ENCODE measurements at regions not wholly inside any gene's neighbourhood (a gene's known extent, or its start where the extent isn't known, plus 50 kb on each side); places are given as distances from the start of the nearest gene placed in this dataset.

- Histone ChIP-seq H3K4me3 (ENCODE audit: low read depth in 2 of 2, low read length in 2 of 2) (no peak overlapping the region), H3K27me3 (ENCODE audit: control insufficient read depth, insufficient read depth, low read length) (no peaks in the 10 kb centered on the region), H3K4me1 (ENCODE audit: control insufficient read depth, insufficient read depth, low read length) (no peaks in the 10 kb centered on the region), H3K27ac (ENCODE audit: low read length) (no peak overlapping the region), H3K36me3 (ENCODE audit: control insufficient read depth, insufficient read depth, low read length) (no peaks in the 10 kb centered on the region), H3K9me3 (ENCODE audit: control insufficient read depth, insufficient read depth, low read depth, low read length) (no peaks in the 10 kb centered on the region)
- ChIA-PET CTCF (no interaction called here), POLR2A (no interaction called here)
- ATAC-seq (no peak), DNase-seq (ENCODE audit: low read depth, low spot score) (no peak)
- no peak for TF ChIP-seq CTCF (IDR thresholded peaks at IDR 0.05)
- TF ChIP-seq REST (IDR thresholded peaks at IDR 0.05; ENCODE audit: insufficient read depth in 1 of 2, low read depth in 2 of 2, low read length in 1 of 2): no peak
- TF ChIP-seq SIN3A (IDR thresholded peaks at IDR 0.05; ENCODE audit: borderline replicate concordance, insufficient read depth, low read depth, low read length): no peak
- TF ChIP-seq TCF7L2 (IDR thresholded peaks at IDR 0.05; ENCODE audit: low read depth, low read length): no peak
- intact Hi-C loops (cut with micrococcal nuclease; ENCODE audit: unreplicated experiment) (no loop called here), in situ Hi-C loops (cut with HindIII; ENCODE audit: low pct_unique_long_range_greater_than_20kb, low sequenced_read_pairs) (no loop called here)
- no TSS peak for BruUV-seq (replicated peaks)
These were observed 387.6 kb downstream of the CDC5L start for GRCh38 chr6:44775121-44775520.

- ChIA-PET POLR2A (no interaction called here), CTCF (no interaction called here)
- in situ Hi-C loops (cut with HindIII; ENCODE audit: low pct_unique_long_range_greater_than_20kb, low sequenced_read_pairs): no loop called here
- Histone ChIP-seq H3K36me3 (ENCODE audit: control insufficient read depth, insufficient read depth, low read length) (no peaks in the 10 kb centered on the region), H3K27me3 (ENCODE audit: control insufficient read depth, insufficient read depth, low read length) (no peaks in the 10 kb centered on the region), H3K27ac (ENCODE audit: low read length) (no peak overlapping the region), H3K4me3 (ENCODE audit: low read depth in 2 of 2, low read length in 2 of 2) (no peak overlapping the region), H3K9me3 (ENCODE audit: control insufficient read depth, insufficient read depth, low read depth, low read length) (no peaks in the 10 kb centered on the region), H3K4me1 (ENCODE audit: control insufficient read depth, insufficient read depth, low read length) (no peaks in the 10 kb centered on the region)
- intact Hi-C loops (cut with micrococcal nuclease; ENCODE audit: unreplicated experiment): no loop called here
- TF ChIP-seq SIN3A (IDR thresholded peaks at IDR 0.05; ENCODE audit: borderline replicate concordance, insufficient read depth, low read depth, low read length) (no peak), TCF7L2 (IDR thresholded peaks at IDR 0.05; ENCODE audit: low read depth, low read length) (no peak), POLR2AphosphoS5 (IDR thresholded peaks at IDR 0.05; ENCODE audit: low read depth, low read length) (no peak), REST (IDR thresholded peaks at IDR 0.05; ENCODE audit: insufficient read depth in 1 of 2, low read depth in 2 of 2, low read length in 1 of 2) (no peak), CTCF (IDR thresholded peaks at IDR 0.05) (no peak)
- DNase-seq (ENCODE audit: low read depth, low spot score) (no peak), ATAC-seq (no peak)
- no TSS peak for BruUV-seq (replicated peaks)
These were observed 388.8 kb downstream of the CDC5L start for GRCh38 chr6:44776344-44776743.
